ENCODE measurements at regions not wholly inside any gene's neighbourhood (a gene's known extent, or its start where the extent isn't known, plus 50 kb on each side); places are given as distances from the start of the nearest gene placed in this dataset.

DNA sequence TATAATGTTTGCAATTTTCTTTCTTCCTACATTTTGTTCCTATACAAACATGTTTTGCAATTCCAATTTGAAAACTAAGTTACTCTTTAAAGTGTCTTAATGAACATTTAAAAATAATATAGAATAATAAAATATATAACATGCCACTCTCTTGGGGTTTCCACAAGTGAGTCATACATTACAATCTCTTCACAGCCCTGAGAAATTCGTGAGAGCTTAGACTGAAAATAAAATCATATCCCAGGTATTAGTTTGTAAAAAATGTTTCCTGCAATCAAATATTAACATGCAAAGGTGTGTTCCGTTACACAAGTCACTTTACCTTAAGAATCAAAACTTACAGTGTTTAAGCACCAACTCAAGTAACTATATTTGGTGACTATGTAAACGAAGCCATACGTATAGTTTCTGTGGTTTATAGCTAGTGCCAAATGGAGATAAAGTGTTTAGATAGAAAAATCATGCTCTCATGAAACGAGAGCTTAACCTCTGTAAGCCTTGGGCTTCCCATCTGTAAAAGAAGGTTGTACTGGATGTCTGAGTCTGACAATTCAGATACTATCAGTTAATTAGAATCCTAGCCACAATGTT, 253.6 kb upstream of the ANO3 start:
- H3K27me3 ChIP-seq (replicated peaks; ENCODE audit: insufficient read depth) = no peaks in the 10 kb centered on the region
- intact Hi-C loops (cut with DNase I) = no loop called here
- no peaks in the 10 kb centered on the region for H3K9me3 ChIP-seq
- H3K27ac ChIP-seq = no peak overlapping the region
- no peaks in the 10 kb centered on the region for H3K4me1 ChIP-seq (replicated peaks)
- no peaks in the 10 kb centered on the region for H3K36me3 ChIP-seq
- WGBS = 42% methylated on average over 5 of the region's 5 CpGs
- H3K4me3 ChIP-seq = no peak overlapping the region
- no peak for DNase-seq (ENCODE audit: low spot score)
- TF ChIP-seq POLR2AphosphoS5 (IDR thresholded peaks at IDR 0.05) = no peak
- no peak for TF ChIP-seq POLR2A (IDR thresholded peaks at IDR 0.05)

DNA sequence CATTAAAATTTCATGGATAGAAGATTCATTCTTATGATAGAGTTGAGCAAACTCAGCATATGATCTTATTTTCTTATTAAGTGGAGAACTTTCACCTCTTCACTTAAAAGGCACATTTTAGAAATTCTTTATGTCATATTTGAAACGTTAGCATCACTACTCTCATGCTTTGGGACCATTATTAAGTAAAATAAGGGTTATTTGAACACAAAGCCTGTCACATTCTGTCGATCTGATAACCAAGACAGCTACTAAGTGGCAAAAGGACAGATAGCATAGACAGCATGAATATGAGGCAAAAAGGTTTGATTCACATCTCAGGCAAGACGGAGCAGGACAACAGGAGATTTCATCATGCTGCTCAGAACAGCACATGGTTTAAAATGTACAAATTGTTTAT, 247.6 kb upstream of the ANO3 start:
- Histone ChIP-seq H3K4me1 (replicated peaks) (no peaks in the 10 kb centered on the region), H3K27me3 (replicated peaks; ENCODE audit: insufficient read depth) (no peaks in the 10 kb centered on the region), H3K4me3 (no peak overlapping the region), H3K27ac (no peak overlapping the region), H3K36me3 (no peaks in the 10 kb centered on the region), H3K9me3 (no peaks in the 10 kb centered on the region)
- DNase-seq (ENCODE audit: low spot score) = no peak
- TF ChIP-seq POLR2A (IDR thresholded peaks at IDR 0.05) = no peak
- TF ChIP-seq, protein P1, sequence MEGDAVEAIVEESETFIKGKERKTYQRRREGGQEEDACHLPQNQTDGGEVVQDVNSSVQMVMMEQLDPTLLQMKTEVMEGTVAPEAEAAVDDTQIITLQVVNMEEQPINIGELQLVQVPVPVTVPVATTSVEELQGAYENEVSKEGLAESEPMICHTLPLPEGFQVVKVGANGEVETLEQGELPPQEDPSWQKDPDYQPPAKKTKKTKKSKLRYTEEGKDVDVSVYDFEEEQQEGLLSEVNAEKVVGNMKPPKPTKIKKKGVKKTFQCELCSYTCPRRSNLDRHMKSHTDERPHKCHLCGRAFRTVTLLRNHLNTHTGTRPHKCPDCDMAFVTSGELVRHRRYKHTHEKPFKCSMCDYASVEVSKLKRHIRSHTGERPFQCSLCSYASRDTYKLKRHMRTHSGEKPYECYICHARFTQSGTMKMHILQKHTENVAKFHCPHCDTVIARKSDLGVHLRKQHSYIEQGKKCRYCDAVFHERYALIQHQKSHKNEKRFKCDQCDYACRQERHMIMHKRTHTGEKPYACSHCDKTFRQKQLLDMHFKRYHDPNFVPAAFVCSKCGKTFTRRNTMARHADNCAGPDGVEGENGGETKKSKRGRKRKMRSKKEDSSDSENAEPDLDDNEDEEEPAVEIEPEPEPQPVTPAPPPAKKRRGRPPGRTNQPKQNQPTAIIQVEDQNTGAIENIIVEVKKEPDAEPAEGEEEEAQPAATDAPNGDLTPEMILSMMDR (IDR thresholded peaks at IDR 0.05) = no peak
- no peak for TF ChIP-seq POLR2AphosphoS5 (IDR thresholded peaks at IDR 0.05)
- WGBS = 84% methylated on average over 3 of the region's 3 CpGs
- intact Hi-C loops (cut with DNase I) = no loop called here

DNA sequence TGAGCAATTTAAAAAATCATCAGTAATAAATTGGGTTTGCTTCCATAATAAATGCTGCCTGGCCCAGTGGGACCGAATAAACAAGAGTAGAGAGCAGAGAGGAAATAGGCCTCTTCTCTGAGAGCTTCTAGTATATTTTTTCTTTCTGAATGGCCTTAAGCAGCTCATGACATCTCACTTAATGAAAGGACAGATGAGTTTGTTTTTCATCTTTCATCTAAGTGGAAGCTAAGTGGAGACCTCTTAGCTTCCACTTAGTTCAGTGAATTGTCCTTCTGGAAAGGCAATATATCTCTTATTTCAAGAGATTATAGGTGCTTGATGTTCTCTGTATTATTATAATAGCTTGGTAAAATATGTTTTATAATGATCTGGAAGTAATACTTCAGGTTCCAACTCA, 245.9 kb upstream of the ANO3 start:
- WGBS = 86% methylated on average over 1 of the region's 1 CpG
- Histone ChIP-seq H3K9me3 (no peaks in the 10 kb centered on the region), H3K36me3 (no peaks in the 10 kb centered on the region), H3K27me3 (replicated peaks; ENCODE audit: insufficient read depth) (no peaks in the 10 kb centered on the region), H3K4me1 (replicated peaks) (no peaks in the 10 kb centered on the region), H3K27ac (no peak overlapping the region), H3K4me3 (no peak overlapping the region)
- TF ChIP-seq POLR2A (IDR thresholded peaks at IDR 0.05) (no peak), POLR2AphosphoS5 (IDR thresholded peaks at IDR 0.05) (no peak)
- TF ChIP-seq, protein P1 (IDR thresholded peaks at IDR 0.05) = no peak
- DNase-seq (ENCODE audit: low spot score) = no peak
- intact Hi-C loops (cut with DNase I) = no loop called here

DNA sequence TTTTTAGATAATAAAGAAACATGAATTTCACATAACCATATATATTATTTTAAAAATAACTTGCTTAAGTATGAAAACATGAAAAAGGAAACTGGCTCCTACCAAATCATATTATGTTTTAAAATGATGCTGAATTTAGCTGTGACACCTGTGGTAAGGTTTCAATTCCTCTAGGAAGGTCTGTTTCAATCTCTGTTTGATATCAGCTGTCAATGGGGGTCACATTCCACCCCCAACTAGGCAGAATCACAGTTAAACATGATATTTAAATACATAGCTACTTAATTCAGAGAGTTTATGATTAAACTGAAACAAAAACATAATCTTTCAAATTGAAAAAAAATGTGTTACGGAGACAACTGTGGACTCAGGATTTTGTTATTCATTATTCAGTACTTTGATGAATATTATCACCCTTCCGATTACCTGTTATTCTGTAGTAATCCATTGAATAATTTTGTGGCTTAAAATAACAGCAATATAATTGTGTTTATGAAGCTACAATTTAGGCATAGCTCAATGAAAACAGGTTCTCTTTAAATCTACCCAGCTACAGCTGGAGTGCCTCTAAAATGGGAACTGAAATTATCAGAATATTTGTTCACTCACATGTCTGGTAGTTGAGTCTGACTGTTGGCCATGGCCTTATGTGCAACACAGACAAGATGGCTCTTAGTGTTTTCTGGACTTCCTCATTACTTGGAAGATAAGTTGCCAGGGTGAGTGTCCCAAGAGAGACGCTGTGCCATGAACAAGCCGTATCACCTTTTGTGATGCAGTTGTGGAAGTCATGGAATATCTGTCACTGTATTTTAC, 244.6 kb upstream of the ANO3 start:
- Histone ChIP-seq H3K36me3 (no peaks in the 10 kb centered on the region), H3K4me1 (replicated peaks) (no peaks in the 10 kb centered on the region), H3K9me3 (no peaks in the 10 kb centered on the region), H3K4me3 (no peak overlapping the region), H3K27me3 (replicated peaks; ENCODE audit: insufficient read depth) (no peaks in the 10 kb centered on the region), H3K27ac (no peak overlapping the region)
- intact Hi-C loops (cut with DNase I) = no loop called here
- DNase-seq (ENCODE audit: low spot score) = no peak
- 94% methylated on average over 4 of the region's 4 CpGs for WGBS
- TF ChIP-seq POLR2AphosphoS5 (IDR thresholded peaks at IDR 0.05) (no peak), POLR2A (IDR thresholded peaks at IDR 0.05) (no peak)
- TF ChIP-seq, protein P1 (IDR thresholded peaks at IDR 0.05) = no peak

DNA sequence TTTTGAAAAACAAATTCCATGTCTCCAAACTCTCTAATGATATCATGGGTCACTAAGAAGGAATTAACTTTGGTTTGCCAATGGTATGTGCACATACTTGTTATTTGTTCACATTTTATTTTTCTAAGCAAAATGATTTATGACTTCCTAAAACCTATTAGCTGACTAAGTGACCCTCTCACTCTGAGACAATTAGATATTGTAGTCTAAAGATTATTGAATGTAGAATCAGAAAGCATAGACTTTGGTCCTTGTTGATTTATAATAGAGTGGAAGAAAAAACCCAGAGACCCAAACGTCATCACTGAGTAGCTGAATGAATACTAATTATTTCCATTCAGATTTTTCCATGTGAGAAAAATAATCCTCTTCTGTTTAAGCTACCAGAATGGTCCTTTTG, 243.5 kb upstream of the ANO3 start:
- Histone ChIP-seq H3K9me3 (no peaks in the 10 kb centered on the region), H3K4me3 (no peak overlapping the region), H3K27me3 (replicated peaks; ENCODE audit: insufficient read depth) (no peaks in the 10 kb centered on the region), H3K4me1 (replicated peaks) (no peaks in the 10 kb centered on the region), H3K27ac (no peak overlapping the region), H3K36me3 (no peaks in the 10 kb centered on the region)
- DNase-seq (ENCODE audit: low spot score) = no peak
- intact Hi-C loops (cut with DNase I) = no loop called here
- 51% methylated on average over 1 of the region's 1 CpG for WGBS
- TF ChIP-seq POLR2AphosphoS5 (IDR thresholded peaks at IDR 0.05) (no peak), POLR2A (IDR thresholded peaks at IDR 0.05) (no peak)
- TF ChIP-seq, protein P1 (IDR thresholded peaks at IDR 0.05) = no peak
